Activated T-helper 1 cell treated with anti-CD3 and anti-CD28 coated beads, Interleukin-2, amount 50 U/mL, for 16 hours (primary cell): ENCODE measurements at regions not wholly inside any gene's neighbourhood (a gene's known extent, or its start where the extent isn't known, plus 50 kb on each side); places are given as distances from the start of the nearest gene placed in this dataset.

ENCODE experiments used
- DNase-seq, 2 donors: peaks; one replicate each; pipeline ENCODE4 v3.0.0-alpha.2; 2020; ENCODE audit warnings: low read depth in 1 of 2, low spot score in 1 of 2

DNA sequence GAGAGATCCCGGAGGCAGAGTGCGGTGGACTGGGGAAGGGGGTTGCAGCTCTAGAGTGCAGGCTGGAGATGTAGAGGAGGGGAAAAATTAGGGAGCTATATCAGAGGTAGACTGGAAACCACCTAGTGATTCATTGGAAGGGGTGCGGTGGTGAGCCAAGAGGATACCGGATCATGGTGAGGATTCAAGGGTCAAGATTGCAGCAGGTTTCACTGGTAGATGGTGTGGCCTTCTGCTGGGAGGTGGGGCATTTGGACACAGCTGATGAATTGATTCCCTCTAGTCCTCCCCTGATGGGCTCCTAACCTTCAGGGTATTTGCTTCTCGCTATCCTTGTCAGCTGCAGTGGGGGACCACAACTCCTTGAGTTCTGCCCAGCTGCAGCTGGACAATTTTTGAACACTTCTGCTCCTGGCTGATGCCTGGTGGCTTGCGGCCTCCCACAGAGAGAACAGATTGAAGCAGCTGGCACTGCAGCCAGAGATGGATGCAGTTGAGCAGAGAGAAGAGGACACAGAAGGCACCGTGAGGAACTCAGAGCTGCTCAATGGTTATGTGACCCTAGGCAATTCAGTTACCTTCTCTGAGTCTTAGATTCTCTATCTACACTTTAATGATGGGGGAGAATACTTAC, 134.4 kb upstream of the ABCA1 start:
- no peak for DNase-seq

DNA sequence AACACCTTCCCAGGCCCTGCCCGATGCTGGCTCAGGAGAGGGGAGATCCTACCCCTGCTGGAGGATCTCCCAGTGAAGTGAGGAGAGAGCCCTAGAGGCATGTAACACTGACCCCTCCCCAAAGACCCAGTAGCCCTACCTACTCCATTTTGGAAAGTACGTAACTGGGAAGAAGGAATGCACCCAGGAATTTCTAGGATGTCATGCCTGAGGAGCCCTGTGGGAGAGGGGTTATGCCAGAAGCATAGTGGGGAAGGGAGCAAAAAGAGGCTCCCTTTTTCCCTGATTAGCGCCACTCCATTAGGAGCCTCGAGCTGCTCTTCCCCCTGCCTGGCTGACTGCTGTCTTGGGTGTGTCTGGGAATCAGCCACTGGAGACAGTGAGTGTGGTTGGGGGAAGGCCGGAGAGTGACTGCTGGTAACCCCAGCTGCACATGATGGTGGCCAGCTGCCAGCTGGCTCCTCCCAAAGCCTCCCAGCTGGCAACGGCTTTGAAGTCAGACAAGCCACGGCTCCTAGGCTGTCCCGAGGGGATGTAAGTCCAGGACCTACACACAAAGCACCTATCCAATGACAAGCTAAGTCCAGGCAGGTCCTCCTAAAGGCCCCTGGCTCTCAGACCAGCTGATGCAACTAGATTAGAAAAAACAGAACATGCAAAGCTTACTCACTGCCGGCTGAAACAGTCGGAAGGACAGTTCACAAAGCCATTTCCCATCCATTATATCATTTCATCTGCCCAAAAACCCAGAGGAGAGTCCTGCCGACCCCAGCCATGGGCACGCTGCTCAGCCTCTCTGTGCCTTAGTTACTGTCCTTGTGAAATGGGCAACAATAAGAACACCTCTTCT, 136.5 kb upstream of the ABCA1 start:
- no peak for DNase-seq

DNA sequence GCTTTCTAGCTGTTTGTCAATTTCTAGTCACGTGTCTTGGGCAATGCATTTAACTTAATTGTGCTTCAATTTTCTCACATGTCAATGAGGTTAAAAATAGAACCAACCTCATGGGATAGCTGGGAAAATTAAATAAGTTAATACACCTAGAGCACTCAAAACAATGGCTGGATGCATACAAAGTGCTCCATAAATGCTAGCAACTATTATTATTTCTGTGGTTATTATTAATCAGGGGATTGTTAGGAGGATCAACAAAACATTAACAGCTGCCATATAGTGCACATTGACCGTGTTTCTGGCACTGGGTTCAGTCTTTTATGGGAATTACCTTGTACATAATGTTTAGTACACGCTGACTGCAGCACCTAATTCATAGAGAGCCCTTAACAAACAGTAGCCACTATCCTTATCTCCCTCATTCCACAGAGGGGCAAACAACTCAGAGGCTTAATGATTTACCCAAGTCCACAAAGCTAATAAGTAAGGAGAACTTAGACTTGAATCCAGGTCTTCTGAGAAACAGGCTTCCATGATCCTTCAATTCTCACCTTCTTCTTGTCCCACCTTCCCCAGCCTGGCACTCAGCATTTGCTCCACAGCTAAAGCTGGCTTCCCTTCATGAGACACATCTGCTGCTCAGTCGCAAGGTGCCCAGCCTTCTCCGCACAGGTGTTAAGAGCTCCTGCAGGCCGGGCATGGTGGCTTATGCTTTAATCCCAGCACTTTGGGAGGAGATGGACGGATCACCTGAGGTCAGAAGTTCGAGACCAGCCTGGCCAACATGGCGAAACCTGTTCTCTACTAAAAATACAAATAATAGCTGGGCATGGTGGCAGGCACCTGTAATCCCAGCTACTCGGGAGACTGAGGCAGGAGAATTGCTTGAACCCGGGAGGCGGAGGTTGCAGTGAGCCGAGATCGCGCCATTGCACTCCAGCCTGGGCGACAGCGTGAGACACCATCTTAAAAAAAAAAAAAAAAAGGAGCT, 137.4 kb upstream of the ABCA1 start:
- DNase-seq, result no peak

DNA sequence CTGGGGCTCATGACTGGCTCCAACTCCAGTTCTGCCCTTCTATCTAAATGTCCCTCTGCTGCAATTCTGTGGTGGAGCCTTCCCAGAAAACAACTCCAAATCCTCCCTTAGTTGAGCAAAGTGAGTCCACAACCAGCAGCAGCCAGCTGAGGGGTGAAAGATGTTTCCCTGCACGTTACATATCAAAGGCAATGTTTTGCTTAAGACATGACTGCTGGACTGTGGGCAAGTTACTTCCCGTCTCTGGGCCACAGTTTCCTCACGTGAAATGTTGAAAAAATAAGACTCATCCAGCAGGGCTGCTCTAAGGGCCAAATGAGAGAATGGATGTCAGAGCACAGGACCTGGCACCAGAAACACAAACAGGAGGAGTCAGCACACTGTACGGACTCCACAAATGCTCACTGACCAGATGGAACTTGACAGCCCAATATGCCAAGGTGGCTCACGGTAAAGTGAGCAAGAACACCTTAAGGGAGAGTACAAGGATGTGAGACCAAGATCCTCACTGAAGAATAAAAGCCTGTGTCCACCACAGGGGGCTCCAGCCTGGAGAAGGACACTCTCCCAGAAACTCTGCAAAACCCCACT, 138.4 kb upstream of the ABCA1 start:
- DNase-seq, result no peak

DNA sequence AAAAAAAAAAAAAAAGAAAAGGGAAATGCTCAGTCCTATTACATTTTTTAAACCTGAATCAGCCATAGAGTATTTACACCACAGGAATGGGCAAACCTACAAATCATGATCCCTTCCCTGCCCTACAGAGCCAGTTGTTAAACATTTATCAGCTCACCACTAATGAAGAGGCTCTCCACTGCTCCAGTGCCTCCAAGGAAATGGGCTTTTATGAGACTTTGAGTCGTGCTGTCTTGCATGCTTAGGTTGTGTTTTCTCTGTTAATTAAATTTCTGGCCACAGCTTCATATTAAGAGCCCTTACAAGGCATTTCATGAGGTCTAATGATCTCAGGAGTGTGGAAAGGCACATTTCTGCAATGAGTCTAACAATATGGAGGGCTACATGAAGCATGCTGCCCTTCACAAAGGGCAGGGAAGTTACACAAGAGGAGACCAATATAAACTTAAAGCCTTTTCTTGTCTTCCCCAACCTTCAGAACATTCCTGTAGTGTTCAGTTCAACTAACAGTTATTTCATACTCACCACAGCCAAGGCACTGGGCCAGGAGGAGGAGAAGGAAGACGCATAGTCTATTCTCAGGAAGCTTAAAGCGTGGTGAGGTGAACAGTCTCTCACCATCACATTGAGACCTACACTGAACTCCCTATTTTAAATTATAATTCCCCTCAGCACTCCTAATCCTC, 140.1 kb upstream of the ABCA1 start:
- DNase-seq, result no peak

DNA sequence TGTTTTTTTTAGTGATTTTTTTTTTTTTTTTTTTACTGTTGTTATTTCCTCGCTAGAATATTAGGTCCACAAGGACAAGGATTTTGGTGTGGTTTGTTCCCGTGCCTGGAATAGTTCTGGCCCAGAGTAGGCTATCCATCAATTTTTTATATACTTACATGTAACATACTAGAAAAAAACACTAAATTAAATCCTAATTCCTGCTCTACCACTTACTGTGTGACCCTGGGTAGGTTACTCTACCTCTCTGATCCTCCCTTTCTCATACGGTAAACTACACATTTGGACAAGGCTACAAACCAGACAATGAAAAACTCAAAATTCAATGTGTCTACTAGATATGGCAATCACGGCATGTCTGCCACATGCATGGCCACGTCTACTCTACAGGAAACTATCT, 141.3 kb upstream of the ABCA1 start:
- DNase-seq, result no peak

DNA sequence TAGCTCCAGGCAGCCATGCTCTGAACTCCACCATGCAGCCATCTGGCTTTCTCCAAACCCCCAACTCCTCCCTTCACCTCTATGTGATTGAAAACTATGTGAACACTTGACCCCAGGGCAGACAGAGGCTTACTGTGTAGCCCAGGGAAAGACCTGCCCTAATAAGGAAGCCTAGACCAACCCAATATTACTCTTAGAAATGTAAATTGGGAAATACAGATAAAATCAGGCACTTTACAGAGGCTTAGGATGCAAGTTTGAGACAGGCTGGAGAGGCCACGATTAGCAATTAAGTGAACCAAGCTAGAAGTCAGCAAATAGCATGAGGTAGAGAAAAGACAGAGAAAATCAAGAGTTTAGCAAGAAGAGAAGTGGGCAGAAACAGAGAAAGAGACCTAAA, 141.7 kb upstream of the ABCA1 start:
- no peak for DNase-seq

DNA sequence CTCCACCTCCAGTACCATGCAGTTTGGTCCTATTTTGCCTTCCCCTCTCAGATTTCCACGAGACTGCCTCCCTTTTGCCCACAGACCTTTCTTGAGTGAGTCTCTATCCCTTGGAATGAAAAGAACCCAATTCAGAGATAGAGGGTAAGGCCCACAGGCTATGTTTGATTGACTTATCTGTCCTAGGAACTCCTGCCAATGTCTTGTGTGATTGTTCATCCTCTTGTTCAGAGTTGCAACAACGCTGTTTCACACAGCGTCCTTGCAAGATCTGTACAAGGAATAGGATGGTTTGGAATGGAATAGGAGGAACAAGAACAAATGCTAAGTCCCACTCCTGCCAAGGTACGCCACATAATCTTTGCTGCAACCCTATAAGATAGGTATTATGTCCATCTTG, 142.2 kb upstream of the ABCA1 start:
- no peak for DNase-seq

DNA sequence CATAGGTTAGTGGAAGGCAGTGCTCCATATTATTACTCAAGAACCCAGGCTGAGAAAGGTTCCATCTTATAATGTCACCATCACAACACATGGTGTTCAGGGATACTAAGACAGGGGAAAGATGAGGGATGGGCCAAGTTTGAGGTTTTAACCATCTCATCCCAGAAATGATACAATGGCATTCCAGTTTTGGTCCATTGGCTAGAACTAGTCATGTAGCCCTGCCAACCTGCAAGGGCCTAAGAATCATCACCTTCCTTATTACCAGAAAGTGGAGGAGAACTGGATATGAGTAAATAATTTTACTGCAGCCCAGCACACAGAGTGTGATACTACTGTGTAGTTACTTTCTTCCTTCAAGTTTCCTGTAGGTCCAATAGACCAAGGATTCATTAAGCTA, 144.5 kb upstream of the ABCA1 start:
- DNase-seq, result no peak

DNA sequence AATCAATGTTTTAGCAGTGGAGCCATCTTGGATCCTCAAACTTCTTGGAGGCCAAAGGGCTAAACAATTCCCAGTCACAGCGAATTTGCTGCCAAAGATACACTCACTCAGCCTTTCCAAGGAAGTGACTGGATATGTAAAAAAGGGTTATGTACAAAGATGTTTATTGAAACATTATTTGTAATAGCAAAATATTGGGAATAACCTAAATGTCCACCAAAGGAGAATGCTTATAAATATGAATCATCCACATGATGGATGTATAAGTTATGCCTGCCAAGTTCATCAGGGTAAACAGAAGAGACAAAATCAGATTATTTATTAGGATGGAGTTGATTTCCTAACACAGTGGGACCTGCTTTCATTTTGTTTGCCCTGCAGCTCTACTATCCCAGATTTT, 145.2 kb upstream of the ABCA1 start:
- no peak for DNase-seq

DNA sequence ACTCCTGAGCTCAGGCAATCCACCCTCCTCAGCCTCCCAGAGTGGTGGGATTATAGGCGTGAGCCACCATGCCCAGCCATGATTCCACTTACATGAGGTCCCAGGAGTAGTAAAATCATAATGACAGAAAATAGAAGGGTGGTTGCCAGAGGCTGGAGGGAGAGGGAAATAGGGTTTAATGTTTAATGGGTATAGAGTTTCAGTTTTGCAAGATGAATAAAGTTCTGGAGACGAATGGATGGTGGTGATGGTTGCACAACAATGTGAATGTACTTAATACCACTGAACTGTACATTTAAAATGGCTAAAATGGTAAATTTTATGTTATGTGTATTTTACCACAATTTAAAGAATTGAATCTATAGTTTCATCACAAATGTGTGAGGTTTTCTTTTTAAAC, 146.5 kb upstream of the ABCA1 start:
- no peak for DNase-seq

DNA sequence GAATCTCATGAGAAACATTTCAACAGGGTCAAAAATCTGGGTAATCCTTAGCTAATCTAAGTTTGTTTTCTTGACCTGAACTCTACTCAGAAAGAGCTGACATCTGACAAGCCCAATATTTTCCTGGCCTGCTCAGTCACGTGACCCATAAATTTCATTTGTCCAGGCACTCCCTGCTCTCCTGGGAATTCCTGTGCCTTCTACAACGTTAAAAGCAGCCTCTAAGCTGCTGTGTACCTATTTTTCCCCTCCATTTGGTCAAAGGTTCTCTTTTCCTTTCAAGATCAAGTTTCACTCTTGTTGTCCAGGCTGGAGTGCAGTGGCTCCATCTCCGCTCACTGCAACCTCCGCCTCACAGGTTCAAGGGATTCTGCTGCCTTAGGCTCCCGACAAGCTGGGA, 148.8 kb upstream of the ABCA1 start:
- no peak for DNase-seq

DNA sequence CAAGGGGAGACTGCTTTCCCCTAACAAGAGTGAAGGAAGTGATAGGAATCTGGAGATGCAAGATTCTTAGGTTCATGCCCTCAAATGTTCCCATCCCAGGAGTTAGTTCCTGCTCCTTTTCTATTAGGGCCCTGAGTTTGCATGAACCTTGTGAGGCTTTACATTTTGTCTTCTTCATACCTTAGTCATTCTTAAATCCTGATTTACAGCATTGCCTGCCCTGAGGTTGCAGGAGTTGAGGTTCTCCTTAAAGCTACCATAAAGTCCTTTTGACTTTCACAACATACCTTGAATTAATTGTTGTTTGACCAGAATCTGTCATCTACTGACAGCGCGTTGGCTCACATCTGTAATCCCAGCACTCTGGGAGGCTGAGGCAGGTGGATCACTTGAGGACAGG, 151.5 kb upstream of the ABCA1 start:
- no peak for DNase-seq

DNA sequence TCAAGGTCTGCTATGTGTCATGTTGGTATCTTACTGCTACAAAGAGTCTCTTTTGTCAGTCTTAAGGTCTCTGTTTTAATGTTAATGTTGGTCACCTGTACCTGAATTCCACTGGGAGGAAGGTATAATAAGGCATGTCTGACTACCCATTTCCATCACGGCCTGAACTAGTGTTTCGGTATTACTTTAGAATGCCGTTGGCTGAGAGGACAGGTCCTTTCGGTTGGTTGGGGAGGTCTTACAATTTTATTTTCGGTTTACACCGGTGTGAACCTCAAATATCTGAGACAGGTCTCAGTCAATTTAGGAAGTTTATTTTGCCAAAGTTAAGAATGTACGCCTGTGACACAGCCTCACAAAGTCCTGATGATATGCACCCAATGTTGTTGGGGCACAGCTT, 154.9 kb upstream of the ABCA1 start:
- DNase-seq, result no peak

DNA sequence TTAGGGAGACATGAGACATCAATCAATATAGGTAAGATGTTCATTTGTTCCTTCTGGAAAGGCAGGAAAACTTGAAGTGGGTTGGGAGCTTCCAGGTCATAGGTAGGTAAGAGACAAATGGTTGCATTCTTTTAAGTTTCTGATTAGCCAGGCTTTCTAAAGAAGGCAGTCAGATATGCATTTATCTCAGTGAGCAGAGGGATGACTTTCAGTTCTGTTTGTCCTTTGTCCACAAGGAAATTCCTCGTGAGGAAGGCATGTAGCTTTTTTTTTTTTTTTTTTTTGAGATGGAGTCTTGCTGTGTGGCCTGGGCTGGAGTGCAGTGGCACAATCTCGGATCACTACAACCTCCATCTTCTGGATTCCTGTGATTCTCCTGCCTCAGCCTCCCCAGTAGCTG, 155.3 kb upstream of the ABCA1 start:
- DNase-seq, result no peak

DNA sequence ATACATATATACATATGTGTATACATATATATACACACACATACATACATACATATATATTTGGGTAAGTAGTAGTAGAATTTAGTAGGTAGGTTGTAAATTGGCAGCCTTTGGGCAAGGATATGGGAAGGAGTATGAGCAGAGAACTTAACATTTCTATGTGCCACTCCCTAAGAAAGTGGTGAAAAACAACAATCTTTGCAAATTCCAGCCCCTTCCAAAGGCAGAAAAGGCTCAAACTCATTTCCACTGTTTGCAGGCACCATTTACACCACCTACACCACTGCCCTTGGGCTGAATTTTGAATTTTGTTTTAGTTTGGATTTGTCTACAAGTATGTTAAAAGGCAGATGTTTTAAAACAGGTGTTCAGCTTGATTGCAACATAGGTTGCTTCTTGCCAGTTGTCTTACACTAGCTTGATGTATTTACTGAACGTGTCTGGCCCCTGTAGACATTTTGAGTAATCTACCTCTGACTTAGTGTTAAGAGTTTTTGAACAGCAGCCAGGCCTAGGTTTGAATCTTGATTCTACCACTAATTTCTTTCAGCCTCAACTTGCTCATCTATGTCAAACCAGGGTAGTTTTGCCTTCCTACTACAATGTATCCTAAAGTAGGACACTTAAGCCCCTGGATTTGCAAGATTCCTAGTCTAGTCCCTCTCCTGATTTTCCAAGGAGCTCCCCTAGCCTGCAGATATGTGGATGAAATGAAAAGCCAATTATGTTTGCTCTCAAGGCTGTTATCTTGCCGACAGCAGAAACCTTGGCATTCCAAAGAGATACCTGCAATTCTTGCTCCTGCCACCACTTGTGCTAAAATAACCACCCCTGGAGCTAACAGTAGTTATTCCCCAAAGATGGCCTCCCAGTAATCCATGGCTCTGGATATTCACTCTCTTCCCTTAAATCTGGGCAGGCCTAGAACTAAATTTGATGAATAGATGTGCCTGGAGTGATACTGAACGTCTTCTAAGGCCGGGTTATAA, 156.2 kb upstream of the SLC44A1 start:
- DNase-seq, result no peak

DNA sequence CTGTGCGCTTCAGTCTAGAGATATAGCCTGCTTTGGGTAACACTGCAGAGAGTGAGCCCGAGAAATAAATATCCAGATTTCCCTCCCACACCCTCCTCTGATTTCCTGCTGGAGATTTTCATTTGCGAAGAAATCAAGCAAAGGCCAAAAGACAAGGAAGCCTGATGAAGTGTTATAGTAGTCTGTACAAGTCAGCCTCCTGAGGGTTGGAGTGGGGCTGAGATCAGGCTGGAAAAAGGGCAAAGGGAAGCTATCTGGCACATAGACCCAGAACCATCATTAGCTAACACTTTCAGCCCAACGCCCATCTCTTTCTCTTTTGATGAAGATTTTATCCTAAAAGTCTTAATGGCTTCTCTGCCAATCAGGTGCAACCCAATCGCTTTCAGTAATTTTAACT, 154.6 kb upstream of the SLC44A1 start:
- DNase-seq, result no peak

DNA sequence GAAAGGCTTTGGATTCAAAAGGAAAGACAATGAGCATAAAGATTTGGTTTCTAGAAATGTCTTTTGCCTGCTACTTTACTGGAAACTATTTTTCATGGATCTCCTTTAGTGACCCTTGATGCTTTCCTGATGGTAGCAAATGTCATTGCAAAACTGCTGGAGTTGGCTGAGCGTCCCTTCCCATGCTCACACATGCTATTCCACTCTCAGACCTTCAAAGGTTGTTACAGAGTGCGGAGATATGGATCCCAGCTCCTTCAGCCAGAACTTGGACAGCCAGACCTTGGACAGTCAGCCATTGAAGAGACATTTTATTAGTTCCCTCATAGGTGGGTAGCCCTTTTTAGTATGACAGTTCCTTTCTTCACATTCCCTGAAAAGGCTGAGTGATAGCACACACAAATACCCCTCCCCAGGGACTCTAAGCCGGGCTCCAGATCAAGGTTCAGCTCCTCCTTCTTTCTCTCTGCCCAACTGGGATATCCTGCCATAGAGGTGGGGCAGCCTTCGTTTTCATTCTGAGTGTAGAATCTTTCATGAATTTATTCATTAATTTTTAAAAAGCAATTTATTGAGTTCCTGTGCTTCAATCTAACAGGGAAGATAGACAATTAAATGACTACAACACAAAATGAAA, 153.3 kb upstream of the SLC44A1 start:
- DNase-seq, result no peak

DNA sequence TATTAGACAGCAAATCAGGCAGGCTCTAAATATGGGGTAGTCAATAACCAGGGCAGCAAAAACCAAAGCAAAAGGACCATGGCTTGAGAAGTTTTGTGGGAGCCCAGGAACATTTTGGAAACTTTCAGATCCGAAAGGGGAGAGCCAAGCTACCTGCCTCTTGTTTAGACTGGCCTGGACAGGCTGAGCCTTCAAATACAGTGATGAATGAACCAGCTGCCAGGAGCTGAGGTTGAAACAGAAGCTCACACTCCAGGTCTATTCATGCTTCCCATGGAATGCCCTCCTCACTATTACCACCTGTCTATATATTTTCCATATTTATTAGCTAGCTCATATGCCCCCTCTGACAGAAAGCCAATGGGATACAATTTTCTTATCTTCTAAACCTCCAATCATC, 150.8 kb upstream of the SLC44A1 start:
- DNase-seq, result no peak
